ENCODE measurements at regions not wholly inside any gene's neighbourhood (a gene's known extent, or its start where the extent isn't known, plus 50 kb on each side); places are given as distances from the start of the nearest gene placed in this dataset.
"Not testable (repeated sequence)": the region's sequence is repeated elsewhere in the genome, so short reads cannot be mapped to it uniquely, and the experiment has no call there.

DNA sequence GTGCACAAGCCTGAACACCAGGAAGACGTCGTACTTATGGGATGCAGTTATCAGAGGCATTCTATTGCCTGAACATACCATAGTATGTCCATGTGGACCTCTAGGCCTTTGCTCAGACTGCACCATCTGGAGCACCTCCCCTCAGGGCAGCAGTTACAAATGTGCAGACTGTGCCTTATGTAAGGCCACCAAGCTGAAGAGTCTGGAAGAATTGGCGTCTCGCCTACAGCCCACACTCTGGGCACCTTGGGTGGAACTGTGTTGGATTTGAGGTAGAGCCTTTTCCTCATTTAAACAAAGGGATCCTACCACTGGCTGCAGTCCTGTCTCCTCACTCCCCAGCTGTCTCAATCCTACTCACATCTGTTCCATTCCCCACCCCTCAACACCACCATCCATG is 204.3 kb upstream of the FRMD6 start:
- peak; percentile 74 for DNase-seq

DNA sequence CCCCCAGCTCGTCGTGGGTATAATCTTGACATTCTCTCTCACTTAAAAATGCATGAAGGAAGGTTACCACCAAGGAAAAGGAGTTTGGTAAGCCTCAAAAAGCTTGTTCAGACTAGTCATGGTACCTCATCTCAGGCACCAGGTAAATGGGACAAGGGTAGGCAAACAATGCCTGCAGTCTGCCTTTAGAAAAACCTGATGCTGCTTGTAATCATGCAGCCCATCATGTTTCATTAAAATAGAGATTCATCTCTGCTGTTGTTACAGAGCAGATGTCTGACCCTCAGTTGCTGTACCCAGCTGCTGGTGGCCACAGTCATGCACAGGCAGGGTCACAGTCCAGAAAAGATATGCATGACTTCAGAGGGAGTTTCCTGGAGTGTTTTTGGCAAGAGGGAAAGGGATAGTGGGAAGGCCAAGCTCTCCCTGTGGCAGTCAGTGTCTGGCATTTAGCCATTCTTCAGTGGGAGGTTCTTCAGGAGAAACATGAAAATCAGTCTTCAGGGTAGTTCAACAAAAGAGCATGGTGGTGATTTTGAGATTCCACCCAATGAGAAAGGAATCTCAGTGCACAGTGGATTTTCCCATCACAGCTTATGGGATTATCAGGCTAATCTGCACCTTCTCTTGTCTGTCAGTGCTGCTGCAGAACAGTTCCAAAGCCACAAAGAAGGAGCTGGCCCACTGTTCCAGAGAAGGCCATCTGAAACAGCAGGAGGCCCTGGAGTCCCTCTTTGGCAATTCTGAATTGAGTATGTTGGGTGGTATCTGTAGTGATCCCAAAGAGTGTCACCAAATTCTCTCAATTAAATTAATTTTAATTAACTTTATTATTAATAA is 202.7 kb upstream of the FRMD6 start:
- DNase-seq = peak; percentile 80

DNA sequence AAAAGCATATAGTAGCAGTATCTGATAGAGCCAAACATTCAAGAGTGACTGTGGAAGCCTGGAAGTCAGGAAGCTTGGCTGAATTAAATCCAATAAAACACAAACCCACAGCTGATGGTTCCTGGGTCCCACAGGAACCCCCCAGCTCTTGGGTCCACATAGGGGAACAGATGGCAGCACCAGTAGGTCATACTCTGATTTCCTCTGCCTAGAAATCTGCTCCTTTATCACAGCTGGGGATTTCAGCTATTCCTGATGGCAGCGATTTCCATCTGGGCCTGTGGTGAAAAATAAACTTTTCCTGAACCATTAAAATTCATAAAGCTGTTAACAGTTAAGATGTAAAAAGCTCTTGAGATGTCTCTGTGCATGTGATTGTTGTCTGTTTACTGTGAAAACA is 202.0 kb upstream of the FRMD6 start:
- DNase-seq = peak; percentile 18

DNA sequence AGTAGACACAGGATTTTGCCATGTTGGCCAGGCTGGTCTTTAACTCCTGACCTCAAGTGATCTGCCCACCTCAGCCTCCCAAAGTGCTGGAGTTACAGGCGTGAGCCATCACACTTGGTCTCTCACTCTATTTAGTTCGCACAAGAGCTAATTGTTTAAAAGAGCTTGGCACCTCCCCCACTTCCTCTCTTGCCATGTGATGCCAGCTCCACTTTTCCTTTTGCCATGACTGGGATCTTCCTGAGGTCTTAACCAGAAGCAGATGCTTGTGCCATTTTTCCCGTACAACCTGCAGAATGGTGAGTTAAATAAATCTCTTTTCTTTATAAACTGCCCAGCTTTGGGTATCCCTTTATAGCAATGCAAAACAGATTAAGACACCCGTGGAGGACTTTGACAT is 200.1 kb upstream of the FRMD6 start:
- DNase-seq = no peak

DNA sequence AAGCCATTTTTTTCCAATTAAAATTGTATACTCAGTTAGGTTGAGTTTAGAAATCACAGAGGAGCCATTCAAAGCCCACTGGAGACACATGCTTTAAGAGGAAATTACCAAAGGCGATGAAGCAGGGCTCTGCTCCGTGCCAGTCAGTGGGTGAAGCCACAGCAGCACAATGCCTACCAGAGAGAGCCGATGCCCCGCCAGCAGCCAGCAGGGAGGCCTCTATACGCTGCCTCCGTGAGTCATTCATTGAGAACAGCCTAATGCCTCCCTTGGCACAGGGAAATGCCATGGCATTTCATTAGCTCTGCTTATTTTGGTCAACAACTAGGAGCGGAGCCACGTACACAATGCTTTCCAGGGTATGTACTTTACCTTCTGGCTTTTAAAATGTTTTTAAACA is 197.8 kb upstream of the FRMD6 start:
- peak; percentile 83 for DNase-seq

DNA sequence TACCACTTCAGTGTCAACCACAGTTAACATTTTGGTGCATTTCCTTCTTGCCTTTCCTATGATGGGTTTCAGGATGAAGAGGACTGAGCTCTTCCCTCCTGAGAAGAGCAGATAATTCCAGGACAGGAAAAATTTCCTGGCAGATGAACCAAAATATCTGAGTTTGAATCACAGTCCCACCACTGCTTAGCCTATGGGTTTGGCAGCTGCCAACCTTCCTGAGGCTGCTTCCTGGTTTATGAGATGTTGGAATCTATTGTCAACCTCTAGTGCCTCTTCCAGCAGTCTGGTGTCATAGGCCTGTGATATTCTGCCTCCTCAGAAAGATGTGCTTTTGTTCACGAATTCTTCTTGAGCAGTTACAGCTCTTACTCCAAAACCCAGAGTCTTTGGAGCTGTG is 197.4 kb upstream of the FRMD6 start:
- peak; percentile 76 for DNase-seq

DNA sequence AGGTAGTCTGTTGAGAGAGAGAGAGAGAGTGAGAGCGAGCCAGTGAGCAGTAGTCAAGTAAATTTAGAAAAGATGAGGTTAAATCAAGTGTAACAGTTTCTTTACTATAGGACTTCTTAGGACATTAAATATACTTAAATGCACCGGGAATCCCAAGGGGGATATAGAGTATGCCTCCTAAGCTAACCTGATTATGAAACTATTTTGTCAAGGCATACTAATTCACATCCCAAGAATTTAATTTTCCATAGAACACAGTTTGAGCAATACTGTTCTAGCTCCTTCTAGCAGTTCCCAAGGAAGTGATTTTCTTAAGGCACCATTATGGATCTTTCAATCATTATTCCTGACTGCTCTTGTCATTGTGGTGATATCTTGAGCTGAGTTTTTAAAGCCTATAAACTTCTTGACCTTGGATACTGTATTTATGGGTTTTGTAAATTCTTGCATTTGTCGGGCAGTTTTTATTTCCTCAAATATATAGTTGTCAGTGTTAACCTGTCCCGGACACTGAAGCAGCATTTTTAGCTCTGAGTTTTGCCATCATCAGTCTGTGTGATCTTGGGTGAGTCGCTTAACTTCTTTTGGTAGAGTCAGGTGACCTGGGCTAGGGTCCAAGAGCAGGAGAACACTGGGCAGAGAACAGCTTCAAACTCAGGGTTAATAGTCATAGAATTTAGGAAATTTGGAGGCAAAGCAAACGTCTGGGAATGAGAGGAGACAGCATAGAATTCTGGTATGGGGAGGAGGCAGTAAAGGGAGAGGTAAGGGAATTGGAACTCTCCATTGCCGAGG is 196.5 kb upstream of the FRMD6 start:
- no peak for DNase-seq

DNA sequence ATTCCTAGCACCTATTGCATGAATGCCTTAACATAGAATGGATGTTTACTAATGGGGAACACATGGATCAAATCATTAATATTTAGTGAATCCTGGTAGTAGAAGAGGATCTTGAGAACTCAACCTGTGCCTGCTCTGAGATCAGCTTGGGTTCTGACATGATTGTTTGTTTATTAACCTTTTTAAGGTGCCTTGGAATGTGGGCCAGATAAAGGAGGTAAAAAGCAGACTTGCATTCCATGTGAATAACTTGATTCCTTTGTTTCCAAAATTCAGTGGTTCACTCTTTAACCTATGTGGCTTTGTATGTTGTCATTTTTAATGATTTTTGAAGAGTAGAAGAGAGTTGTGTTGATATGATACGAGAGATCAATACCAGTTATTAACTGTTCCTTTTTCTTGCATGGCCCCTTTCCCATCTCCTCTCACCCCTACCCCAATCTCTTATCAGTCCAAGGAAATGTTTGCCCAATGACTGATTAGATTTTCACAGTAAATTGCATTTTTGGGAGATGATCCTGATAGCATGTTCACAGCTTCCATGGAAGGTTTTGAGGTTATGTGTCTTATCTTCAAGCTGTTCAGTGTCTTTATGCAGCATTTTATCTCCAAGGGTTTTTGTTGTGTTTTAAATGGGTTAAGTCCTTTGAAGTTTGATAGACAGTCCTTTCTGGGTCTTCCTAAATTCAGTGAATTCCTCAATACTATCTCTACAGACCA is 193.7 kb upstream of the FRMD6 start:
- no peak for DNase-seq

DNA sequence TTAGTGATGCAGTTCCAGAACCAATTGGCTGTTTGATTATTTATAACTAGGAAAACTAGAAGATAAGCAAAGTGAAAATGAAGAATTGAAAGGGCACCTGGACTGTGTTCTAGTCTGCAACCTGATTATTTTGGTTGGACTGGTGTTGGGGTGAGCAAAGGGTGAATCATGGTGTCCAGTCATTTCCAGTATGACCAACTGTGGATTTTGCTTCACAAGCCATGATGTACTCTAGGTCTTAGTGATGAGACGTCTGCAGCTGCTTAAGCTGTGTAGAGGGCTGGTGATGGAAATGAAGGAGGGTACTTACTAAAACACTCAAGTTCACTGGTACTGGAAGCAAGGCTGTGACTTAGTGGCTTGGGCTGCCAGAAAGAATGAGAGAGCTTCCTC is 193.2 kb upstream of the FRMD6 start:
- no peak for DNase-seq

DNA sequence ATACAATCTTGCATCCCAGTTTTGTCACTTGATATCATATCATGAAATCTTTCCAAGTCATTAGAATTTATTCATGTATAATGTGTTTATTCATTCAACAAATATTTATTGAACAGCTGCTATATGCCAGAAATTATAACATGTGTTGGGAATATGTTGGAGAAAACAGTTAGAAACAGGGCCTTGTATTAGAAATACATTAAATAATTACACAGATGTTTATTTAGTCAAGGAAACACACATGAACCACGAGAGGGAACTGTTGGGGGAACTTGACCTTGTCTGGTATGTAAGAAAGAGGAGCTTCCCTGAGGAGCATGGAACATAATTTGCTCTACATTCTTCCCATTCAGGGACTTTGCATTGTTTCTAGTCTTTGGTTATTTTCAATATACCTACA is 191.7 kb upstream of the FRMD6 start:
- DNase-seq = no peak

DNA sequence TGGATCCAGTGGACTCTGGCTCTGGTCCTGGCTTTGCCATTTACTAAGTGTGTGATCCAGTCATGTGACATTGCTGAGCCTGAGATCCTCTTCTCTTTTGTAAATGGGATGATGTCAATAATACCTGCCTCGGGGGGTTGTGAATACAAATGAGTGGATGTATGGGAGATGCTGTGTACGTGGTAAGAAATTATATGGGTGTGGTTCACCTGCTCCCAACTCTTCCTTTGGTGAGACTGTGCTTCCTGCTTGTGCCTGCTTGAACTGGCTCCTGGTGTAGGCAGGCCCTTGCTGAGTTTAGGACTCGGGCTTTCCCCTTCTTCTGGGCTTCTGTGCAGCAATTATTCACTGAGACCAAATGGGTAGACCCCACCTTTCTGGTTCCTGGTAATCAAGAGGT is 189.5 kb upstream of the FRMD6 start:
- no peak for DNase-seq

DNA sequence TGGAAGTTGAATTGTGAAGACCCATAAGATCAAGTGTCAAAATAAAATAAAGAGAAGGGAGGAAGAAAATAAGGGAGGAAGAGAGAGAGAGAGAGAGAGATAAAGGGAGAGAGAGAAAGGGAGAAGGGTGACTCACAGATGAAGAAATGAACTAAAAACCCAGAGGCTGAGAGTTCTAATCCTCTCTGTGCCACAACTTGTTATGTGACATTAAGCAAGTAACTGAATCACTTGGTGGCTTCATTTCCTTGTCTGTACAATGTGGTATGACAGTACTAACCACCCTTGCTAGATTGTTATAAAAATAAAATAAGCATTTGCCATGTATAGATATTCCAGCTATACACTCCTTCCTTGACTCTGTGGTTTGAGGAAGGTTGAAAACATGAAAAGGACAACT is 189.0 kb upstream of the FRMD6 start:
- no peak for DNase-seq

DNA sequence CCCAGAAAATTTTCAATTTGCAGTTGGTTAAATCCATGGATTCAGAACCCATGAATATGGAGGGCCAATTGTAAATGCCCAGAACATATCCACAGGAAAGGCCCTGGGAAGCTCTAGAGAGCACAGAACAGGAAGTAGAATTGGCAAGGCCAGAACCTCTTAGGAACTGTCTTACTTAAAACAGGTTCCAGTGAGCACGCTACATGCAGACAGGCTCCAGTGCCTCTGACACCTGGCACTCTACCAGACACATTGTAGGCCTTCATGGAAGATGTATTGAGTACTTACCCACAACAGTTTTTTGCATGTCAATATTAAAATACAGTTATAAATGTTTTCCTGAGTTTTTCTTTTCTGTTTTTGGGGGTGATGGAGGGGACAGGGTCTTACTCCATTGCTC is 188.2 kb upstream of the FRMD6 start:
- no peak for DNase-seq

DNA sequence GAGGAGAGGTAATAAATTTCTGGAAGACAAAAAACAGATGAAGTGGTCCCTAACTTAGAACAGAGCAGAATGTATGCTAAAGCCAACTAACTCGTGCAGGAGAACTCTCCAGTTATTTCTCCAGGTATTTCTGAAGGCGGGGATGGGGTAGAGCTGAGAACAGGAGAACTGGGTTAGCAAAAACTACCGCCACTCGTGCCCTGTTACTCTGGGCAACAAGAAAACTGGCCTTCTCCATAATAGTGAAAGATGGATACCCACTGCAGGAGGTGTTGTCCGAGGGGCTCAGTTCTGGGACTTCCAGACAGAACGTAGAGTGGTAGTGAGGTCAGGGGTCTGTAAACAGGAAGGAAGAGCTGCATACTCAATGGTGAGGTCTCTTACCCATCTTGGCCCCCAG is 187.3 kb upstream of the FRMD6 start:
- DNase-seq = no peak

DNA sequence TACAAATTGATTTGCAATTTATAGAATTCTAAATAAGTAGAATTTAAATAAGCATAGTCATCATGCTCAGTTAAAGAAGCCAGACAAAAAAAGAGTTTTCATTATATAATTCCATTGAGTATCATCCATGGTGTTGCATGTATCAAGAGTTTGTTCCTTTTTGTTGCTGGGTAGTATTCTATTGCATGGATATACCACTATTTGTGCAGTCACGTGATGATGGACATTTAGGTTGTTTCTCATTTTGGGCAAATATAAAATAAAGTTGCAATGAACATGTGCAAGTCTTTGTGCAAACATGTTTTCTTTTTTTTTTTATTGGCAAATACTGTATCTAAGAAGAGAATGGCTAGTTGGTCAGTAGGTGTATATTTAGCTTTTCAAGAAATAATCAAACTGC is 186.2 kb upstream of the FRMD6 start:
- no peak for DNase-seq

DNA sequence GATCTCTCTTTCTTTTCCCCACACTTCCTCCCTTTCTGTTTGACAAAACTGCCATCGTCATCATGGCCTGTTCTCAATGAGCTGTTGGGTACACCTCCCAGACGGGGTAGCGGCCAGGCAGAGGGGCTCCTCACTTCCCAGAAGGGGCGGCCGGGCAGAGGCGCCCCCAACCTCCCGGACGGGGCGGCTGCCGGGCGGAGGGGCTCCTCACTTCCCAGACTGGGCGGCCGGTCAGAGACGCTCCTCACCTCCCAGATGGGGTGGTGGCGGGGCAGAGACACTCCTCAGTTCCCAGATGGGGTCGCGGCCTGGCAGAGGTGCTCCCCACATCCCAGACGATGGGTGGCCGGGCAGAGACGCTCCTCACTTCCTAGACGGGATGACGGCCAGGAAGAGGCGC is 184.3 kb upstream of the FRMD6 start:
- not testable (repeated sequence) for DNase-seq

DNA sequence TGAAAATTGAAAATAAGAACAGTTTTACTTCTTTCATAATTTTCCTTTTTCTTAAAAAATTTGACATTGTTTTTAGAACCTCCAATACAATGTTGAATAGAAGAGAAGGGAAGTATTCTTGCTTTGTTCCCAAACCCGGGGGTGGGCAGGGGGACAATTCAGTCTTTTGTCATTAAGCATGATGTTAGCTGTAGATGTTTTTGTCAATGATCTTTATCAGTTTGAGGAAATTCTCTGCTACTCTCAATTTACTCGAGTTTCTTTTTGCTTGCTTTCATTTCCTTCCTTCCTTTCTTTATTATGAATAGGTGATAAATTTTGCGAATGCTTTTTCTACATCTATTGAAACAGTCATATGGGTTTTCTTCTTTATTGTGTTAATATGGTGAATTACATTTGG is 183.2 kb upstream of the FRMD6 start:
- DNase-seq = no peak

DNA sequence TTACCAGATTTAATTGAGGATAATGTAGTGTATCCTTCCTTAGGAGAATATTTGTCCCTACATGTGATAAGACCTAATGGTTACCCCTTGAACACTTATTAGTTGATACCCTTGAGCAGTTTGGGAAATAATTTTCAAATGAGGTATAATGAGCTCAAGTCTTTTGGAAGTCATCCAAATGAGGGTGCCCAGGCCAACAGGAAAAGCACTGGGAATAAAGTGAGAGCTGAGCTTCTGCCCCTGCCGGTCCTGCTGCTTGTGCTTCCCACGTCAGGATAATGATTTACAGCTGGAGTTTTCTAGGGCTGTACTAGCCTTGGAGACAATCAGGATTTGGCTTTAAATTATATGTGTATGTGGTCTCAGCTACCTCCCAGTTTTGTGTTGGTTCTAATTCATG is 178.8 kb upstream of the FRMD6 start:
- peak; percentile 76 for DNase-seq

DNA sequence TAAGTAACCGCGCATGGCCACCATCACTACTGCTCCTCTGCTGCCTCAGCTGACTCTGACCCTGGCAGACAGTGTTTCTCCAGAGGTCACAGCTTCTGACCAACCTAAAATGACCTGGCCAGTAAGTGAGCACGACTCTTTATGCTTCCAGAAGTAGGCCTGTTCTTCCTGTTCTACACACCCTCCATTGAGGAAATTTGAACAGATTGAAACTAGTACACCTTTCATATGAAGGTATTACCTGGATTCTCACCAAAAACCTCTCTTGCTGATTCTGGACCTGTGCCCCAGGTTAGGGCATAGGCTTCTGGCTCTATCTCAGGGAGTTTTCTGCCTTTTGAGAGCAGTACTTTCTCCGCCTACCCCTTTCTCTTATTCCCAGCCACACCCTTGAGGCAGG is 178.4 kb upstream of the FRMD6 start:
- DNase-seq = no peak

DNA sequence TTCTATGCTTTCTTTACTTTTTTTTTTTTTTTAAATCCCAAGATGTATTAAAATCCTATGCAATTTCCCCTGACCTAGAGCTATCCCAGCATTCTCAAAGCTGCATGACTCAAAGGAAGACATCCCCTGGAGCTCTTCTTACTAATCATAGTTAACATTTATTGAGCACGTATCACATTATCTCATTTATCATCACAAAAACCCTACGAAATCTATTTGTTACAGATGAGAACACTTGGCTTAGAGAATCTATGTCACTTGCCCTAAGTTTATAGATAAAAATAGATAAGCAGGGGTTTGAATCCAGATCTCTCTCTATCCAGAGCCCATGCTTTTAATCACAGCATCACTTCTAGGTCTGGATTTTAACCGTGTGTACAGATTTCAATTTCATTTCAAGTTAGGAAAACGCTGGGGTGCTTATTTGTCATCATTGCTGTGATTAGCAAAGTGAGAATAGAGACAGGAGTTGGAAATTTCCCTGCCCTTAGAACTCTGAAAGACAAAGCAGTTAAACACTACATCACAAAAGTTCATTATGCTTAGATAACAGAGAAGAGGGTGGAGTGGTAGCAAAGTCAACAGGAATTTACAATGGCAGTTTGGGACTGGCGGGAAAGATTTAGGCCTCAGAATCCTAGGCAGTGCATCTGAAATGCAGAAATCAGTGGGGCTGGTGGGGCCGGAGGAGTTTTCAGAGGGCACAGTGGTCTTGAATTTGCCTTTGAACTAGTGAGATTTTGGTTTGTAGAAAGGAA is 177.7 kb upstream of the FRMD6 start:
- DNase-seq = no peak

DNA sequence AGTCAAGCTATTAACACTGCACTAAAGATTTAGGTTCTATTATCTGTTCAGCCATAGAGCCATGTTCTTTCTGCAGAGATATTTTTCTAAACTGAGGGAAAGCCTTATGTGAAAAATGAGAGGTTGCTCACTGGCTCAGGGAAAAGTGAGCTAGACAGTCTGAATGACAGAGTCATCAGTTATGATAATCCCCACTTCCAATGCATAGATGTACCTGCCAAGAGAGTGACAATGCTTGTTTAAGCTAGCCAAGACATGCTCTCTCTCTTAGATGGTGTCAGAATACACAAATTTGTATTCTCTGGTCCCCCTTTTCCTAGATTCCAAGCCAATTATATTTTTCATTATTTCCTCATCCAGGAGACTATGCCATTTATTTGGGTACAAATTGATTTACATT is 176.9 kb upstream of the FRMD6 start:
- DNase-seq = no peak

DNA sequence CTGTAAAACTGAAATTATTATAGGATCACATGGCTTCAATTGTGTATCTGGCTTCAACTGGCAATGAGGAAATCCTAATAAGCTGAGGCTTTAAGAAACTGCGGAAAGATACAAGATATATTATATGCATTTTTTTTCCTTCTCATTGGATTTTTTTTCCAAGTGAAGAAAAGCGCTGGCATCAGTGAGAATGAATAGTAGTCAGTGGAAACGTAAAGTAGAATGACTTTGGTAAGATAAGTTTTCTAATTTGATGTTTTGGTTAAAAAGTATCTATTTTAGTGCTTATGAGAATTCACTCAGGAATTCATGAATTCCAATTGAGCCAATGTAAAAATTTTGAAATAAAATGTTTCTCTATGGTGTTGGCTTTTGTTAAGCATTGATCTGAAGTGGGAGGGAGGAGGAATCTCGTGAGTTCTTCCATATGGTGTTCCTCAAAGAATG is 173.5 kb upstream of the FRMD6 start:
- no peak for DNase-seq

Data from NCI-H446 treated with DMSO at 0.1 percent for 48 hours (cell line).